Adrenal gland (tissue), 5 donors: ENCODE measurements at regions not wholly inside any gene's neighbourhood (a gene's known extent, or its start where the extent isn't known, plus 50 kb on each side); places are given as distances from the start of the nearest gene placed in this dataset.

Source experiments
- CTCF ChIP-seq, 6 experiments: fragments of 450-650 bp in 4 of 6; fragments of 200-600 bp in 2 of 6; sonication (generic) in 1 of 6; IDR thresholded peaks; 1 replicate in 5 of 6; 2 replicates in 1 of 6; pipeline versions ENCODE4 v1.5.1 to v1.8.0; 2016 to 2021; ENCODE audit warnings: antibody characterized with exemption in 6 of 6, mild to moderate bottlenecking in 2 of 6, moderate library complexity in 1 of 6
- POLR2A ChIP-seq, 2 donors: fragments of 450-650 bp; IDR thresholded peaks; one replicate each; pipeline ENCODE4 v1.6.1; 2017; ENCODE audit warnings: antibody characterized with exemption in 2 of 2, mild to moderate bottlenecking in 2 of 2, moderate library complexity in 1 of 2
- donor health status: DM: no; HTN: no; CAD: no.

GRCh38 chr12:31783556-31783955 lies 54.7 kb upstream of the AMN1 start:
- TF ChIP-seq CTCF (IDR thresholded peaks at IDR 0.05): no peak
- TF ChIP-seq POLR2A (IDR thresholded peaks at IDR 0.05): no peak
